Suppressor macrophage (primary cell): ENCODE measurements at regions not wholly inside any gene's neighbourhood (a gene's known extent, or its start where the extent isn't known, plus 50 kb on each side); places are given as distances from the start of the nearest gene placed in this dataset.
A peak's percentile ranks its signal among the peaks of the same experiment; 100 is the strongest.
"Not testable (repeated sequence)": the region's sequence is repeated elsewhere in the genome, so short reads cannot be mapped to it uniquely, and the experiment has no call there.

ENCODE experiments used
- DNase-seq, 4 experiments: peaks; one replicate each; pipeline ENCODE4 v3.0.0-alpha.2; 2020 to 2022

DNA sequence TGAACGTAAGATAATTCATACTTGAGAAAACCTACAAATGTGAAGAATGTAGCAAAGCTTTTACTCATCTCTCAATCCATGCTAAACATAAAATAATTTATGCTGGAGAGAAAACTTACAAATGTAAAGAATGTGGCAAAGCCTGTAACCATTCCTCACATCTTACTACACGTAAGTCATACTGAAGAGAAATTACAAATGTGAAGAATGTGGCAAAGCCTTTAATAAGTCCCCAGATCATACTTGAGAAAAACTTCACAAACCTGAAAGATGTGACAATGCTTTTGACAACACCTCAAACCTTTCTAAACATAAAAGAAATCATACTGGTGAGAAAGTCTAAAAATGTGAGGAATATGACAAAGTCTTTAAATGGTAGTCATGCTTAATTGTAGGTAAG lies 89.4 kb downstream of the ZNF675 start:
- no peak for DNase-seq

DNA sequence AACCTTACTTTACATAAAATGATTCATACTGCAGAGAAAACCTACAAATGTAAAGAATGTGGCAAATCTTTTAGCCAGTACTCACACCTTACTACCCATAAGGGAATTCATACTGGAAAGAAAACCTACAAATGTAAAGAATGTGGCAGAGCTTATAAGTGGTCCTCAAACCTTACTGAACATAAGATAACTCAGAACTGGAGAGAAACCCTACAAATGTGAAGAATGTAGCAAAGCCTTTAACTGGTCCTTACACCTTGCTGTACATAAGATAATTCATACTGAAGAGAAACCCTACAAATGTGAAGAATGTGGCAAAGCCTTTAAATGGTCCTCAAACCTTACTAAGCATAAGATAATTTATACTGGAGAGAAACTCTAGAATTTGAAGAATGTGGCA lies 90.1 kb downstream of the ZNF675 start:
- DNase-seq = no peak

DNA sequence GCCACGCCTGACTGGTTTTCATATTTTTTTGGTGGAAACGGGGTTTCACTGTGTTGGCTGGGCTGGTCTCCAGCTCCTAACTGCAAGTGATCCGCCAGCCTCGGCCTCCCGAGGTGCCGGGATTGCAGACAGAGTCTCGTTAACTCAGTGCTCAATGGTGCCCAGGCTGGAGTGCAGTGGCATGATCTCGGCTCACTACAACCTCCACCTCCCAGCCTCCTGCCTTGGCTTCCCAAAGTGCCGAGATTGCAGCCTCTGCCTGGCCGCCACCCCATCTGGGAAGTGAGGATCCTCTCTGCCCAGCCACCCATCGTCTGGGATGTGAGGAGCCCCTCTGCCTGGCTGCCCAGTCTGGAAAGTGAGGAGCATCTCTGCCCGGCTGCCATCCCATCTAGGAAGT lies 92.7 kb downstream of the ZNF675 start:
- not testable (repeated sequence) for DNase-seq

DNA sequence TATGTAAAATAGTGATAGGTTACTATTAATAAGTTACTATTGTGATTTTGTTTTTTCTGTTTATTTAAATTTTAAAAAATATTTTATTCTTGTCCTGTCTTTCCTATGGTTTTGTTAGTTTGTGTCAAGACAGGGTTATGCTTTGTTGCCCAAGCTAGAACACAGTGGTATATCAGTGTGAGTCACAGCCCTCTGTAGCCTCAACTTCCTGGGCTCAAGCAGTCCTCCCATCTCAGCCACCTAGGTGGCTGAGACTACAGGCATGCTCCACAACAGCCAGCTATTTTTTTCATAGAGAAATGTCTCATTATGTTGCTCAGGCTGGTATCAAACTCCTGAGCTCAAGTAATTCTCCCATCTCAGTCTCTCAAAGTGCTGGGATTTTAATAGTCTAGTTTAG lies 99.5 kb downstream of the ZNF675 start:
- DNase-seq = no peak

DNA sequence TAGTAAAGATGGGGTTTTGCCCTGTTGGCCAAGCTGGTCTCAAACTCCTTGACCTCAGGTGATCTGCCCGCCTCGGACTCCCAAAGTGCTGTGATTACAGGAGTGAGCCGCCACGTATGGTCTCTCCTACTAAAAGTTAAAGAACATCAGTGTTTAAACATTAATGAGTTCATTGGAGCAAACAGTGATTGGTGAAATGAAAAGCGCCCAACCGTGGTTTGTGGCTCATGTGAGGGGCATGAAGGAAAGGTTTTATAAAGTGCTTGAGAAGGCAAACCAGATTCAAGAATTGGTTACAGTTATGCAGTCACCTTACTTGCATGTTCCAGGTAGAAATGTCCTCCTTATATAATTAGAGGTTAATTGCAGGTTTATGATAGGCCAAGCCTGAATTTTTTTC lies 109.5 kb downstream of the ZNF675 start:
- DNase-seq = no peak

DNA sequence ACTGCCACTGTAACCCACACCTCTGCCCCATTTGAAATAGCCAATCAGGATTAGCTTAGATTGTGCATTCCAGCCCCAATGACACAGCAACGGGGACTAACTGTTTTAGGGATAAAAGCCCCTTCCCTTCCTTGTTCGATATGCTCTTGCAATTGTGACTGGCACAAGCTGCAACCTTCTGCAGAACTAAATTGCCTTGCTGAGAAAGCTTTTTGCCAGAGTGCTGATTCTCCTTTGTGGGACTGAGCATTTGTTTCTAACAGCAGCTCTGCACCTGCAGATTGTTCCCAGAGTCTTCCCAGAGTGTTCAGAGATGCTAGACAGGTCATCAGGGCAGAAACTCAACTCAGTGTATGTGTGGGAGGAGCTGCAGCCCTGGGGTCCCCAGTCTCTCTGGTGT lies 115.8 kb downstream of the ZNF675 start:
- peak in 1 of 4 experiments; percentile 2 for DNase-seq

DNA sequence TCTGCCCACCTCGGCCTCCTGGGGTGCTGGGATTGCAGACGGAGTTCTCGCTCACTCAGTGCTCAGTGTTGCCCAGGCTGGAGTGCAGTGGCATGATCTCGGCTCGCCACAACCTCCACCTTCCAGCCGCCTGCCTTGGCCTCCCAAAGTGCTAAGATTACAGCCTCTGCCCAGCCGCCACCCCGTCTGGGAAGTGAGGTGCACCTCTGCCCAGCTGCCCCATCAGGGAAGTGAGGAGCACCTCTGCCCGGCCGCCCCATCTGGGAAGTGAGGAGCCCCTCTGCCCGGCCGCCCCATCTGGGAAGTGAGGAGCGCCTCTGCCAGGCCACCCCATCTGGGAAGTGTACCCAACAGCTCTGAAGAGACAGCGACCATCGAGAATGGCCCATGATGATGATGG lies 118.9 kb downstream of the ZNF675 start:
- DNase-seq = not testable (repeated sequence)

DNA sequence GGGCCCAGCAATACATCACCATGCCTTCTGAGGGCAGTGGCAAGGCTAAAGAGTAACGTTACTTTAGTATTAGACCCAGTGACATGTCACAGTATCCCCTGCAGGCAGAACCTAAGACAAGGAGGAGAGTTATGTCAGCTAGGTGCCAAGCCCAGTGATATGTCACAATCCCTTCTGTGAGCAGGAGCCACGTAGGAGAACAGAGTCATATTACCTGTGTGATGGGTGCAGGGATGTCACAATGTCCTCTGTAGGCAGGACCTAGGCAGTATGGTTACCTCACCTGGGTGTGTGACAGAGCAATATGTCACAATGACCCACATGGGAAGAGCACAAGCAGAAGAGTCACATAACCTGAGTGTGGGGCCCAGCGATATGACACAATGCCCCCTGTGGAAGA lies 121.8 kb downstream of the ZNF675 start:
- DNase-seq = no peak

DNA sequence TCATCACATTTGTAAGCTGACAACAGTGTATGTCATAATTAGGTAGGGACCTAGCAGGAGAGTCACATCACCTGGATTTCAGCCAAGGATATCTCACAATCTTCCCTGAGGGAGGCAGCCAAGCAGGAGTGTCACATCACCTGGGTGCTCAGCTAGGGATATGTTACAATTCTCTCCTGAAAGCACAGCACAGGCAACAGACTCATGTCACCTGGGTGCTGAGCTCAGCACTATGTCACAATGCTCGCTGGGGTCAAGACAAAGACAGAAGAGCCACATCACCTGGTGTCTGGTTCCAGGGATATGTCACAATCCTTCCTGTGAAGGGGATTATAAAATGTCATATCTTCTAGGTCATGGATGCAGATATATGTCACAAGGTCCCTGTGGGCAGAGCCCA lies 123.7 kb downstream of the ZNF675 start:
- no peak for DNase-seq

DNA sequence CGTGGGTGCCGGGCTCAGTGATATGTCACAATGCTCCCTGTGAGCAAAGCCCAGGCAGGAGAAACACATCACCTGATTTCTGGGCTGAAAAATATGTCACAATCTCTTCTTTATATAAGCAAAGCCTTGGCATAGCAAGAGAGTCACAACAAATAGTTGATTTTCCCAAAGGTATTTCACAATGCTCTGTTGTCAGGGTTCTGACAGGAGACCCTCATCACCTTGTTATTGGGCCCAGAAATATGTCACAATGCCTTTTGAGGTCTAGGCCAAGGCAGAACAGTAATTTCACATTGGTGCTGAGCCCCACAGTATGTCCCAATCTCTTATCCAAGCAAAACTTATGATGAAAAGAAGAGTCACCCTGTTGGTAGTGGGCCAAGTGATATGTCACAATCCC lies 125.7 kb downstream of the ZNF675 start:
- no peak for DNase-seq

DNA sequence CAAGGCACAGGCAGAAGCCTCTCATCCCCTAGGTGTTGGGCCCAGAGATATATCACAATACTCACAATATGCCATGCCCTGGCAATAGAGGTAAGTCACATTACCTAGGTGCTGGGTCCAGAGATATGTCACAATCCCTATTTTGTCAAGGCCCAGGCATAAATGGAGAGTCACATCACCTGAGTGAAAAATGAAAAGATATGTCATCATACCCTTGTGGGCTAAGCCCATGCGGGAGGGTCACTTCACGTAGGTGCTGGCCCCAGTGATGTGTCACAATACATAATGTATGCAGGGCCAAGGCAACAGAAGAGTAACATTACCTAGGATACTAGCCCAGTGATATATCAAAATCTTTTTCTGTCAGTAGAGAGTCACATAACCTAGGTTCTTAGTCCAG lies 127.0 kb downstream of the ZNF675 start:
- DNase-seq = no peak

DNA sequence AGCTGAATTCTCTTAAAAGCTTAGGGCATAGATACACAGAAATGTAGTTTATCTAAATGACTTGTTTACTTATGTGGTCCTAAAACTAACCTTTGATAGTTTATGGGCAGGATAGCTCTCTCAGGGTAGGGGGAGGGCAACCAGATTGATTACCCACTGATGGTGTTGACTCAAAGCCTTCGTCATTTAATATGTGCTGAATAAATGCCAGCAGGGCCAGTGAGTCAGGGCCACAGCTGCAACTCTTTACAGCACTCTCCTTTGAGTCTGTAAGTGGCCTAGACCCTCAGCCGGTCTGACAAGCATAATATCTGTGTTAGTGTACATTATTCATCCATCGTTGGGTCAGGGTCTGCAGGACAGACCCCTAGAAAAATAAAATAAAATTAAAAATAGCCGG lies 128.5 kb downstream of the ZNF675 start:
- DNase-seq = no peak

DNA sequence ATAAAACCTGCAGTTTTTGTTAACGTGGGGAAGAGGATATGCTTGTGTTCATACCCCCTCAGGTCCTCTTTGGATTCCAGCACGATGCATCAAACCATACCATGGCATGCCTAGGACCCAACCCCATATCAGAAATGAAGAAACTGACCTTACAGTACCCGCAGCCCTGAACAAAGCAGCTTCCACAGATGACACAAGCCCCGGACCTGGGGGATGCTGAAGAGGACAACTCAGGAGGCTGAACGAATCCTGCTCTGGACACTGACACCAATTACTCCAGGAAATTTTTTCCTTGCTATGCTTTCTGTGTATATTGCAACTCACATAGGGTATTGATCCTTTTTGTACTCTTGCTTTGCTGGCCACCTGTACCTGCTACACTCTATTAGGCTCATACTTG lies 129.6 kb downstream of the ZNF675 start:
- DNase-seq = no peak

DNA sequence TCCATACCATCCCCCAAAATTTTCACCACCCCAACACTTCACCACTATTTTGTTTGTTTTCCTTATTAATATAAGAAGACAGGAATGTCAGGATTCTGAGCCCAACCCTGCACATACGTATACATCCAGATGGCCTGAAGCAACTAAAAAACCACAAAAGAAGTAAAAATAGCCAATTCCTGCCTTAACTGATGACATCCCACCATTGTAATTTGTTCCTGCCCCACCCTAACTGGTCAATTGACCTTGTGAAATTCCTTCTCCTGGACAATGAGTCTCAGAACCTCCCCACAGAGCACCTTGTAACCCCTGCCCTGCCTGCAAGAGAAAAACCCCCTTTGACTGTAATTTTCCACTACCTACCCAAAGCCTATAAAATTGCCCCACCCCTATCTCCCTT lies 132.5 kb downstream of the ZNF675 start:
- DNase-seq = no peak

DNA sequence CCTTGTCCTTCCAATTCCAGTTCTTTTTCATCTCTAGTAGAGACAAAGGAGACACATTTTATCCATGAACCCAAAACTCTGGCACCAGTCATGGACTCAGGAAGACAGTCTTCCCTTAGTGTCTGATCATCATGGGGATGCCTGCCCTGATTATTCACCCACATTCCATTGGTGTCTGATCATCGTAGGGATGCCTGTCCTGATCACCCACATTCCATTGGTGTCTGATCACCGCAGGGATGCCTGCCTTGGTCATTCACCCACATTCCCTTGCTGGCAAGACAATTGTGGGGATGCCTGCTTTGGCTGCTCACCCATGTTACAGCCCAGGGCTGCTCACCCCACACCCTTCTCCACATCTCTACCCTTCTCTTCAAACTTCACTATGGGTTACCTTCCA lies 136.9 kb downstream of the ZNF675 start:
- DNase-seq = not testable (repeated sequence)

DNA sequence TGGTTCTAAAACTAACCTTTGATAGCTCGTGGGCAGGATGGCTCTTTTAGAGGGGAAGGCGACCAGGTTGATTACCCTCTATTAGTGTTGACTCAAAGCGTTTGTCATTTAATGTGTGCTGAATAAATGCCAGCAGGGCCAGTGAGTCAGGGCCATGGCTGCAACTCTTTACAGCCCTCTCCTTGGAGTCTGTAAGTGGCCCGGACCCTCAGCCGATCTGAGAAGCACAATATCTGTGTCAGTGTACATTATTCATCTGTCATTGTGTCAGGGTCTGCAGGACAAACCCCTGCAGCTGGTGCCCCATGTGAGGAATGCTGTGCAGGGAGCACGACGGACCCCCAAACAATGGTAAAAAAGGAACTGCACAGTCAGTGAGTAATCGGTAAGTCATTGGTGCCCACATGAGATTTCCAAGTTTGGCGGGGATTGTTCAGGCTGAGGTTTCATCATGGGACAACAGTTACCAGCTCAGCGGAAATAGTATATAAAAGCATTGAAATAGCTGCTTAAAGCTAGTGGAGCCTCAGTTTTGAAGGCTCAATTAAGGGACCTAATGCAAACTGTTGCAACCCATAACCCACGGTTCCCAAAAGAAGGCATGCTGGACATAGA lies 139.1 kb downstream of the ZNF675 start:
- no peak for DNase-seq

DNA sequence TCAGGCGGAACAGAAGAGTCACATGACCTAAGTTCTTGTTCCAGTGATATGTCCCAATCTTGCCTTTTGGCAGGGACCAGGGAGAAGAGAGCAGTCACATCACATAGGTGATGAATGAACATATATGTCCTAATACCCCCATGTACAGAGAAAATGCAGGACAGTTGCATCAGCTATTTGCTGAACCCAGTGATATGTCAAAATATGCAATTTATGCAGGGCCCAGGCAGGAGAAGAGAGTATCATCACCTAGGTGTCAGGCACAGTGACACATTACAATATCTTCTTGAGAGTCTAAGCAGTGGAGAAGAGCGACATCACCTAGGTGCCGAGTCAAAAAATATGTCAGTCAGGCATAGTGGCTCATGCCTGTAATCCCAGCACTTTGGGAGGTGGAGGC lies 139.9 kb downstream of the ZNF675 start:
- DNase-seq = no peak

DNA sequence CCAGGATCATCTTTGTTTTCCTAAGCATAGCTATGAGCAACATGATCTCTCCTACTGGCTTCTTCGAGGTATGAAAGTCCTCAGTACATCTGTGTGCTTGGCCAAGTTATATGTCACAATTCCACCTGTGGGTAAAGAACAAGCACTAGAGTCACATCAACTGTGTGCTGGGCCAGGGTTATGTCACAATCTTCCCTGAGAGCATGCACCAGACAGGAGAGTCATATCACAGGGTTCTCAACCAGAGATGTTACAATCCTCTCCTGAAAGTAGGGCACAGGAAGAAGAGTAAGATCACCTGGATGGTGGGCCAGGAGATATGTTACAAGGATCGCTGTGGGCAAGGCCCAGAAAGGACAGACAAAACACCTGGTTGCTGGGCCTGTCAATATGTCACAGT lies 143.7 kb downstream of the ZNF675 start:
- DNase-seq = no peak

DNA sequence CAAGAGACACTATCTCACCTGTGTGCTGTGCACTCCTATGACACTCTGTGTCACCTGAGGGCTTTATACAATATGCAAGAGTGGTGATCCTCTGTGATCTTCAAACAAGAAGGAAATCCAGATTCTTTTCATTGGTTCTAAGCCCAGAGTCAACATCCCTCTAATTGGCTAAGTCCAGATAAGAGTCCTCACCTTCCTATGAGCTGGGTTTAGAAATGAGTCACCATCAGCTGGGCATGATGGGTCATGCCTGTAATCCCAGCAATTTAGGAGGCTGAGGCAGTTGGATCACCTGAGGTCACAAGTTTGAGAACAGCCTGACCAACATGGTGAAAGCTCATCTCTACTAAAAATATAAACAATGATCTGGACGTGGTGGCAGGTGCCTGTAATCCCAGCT lies 144.4 kb downstream of the ZNF675 start:
- no peak for DNase-seq

DNA sequence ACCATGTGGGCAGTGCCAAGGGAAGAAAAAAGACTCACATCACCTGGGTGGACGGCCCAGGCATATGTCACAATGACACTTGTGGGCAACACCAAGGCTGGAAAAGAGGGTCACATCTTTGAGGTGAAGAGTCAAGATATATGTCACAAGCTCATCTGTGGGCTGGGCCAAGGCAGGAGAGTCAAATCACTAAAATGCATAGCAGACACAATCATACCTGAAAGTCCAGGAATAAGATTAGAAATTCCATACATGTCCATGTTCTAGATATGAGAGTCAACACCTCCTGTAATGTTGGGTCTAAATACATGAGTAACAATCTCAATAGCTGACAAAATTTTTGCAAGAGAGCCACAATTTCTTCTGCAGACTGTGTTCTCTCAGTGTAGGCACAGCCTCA lies 145.0 kb downstream of the ZNF675 start:
- no peak for DNase-seq

DNA sequence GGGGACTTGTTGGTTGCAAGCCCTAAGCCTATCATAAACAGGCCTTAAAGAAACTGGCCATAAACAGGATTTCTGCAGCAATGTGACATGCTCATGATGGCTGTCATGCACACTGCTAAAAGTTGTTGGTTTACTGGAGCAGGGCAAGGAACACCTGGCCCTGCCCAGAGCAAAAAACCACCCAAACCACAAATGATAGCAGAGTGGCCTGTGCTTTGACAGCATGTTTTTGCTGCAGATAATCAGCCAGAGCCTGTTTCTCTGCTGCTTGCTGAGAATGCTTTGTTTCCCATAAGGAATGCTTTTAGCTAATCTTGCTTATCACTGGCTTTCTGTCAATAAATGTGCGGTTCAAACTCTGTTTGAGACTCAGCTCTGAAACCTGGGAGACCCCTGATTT lies 144.9 kb upstream of the ZNF91 start:
- DNase-seq = not testable (repeated sequence)

DNA sequence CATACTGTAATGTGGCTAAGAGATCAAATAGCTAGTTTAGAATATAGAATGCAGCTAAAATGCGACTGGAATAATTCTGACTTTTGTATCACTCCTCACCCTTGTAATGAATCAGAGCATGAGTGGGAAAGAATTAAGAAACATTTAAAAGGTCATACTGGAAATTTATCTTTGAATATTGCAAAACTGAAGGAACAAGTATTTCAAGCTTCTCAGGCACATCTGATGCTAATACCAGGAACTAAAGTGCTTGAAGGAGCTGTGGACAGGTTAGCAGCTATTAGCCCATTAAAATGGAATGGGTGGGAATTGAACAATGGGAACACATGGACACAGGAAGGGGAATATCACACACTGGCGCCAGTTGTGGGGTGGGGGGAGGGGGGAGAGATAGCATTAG lies 144.2 kb upstream of the ZNF91 start:
- no peak for DNase-seq

DNA sequence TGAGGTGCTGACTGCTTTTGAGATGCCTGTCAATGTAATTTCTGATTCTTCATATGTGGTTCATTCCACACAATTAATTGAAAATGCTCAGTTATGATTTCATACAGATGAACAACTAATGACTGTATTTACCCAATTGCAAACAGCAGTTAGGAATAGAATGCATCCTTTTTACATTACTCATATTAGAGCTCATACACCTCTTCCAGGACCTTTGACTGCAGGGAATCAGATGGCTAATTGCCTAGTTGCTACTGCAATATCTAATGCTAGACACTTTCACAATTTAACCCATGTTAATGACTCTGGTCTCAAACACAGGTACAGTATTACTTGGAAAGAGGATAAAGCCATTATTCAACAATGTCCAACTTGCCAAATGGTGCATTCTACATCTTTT lies 141.9 kb upstream of the ZNF91 start:
- DNase-seq = not testable (repeated sequence)

DNA sequence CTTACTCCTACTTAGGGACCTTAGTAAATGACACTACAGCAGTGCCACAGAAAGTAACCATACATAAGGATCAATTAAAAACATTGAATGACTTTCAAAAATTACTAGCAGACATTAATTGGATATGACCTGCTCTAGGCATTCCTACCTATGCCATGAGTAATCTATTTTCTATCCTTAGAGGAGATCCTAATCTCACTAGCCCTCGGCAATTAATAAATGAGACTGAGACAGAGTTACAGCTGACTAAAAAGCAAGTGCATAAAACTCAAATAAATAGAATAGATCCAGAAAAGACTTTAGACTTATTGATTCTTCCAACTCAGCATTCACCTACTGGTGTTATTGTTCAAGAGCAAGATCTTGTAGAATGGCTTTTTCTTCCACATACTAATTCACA lies 141.1 kb upstream of the ZNF91 start:
- not testable (repeated sequence) for DNase-seq

DNA sequence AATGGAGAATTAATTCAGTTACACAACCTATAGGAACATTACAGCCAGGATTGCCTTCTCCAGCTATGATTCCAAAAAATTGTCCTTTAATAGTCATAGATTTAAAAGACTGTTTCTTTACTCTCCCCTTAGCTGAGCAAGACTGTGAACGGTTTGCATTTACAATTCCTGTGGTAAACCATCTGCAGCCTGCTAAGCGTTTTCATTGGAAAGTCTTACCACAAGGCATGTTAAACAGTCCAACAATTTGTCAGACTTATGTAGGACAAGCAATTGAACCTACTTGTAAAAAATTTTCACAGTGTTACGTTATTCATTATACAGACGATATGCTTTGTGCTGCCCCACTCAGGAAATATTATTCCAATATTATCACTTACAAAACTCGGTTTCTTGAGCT lies 140.6 kb upstream of the ZNF91 start:
- not testable (repeated sequence) for DNase-seq

DNA sequence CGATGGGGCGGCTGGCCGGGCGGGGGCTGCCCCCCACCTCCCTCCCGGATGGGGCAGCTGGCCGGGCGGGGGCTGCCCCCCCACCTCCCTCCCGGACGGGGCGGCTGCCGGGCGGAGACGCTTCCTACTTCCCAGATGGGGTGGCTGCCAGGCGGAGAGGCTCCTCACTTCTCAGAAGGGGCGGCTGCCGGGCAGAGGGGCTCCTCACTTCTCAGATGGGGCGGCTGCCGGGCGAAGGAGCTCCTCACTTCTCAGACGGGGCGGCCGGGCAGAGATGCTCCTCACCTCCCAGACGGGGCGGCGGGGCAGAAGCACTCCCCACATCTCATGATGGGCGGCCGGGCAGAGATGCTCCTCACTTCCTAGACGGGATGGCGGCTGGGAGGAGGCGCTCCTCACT lies 138.2 kb upstream of the ZNF91 start:
- not testable (repeated sequence) for DNase-seq
